ENCODE measurements at regions not wholly inside any gene's neighbourhood (a gene's known extent, or its start where the extent isn't known, plus 50 kb on each side); places are given as distances from the start of the nearest gene placed in this dataset.

DNA sequence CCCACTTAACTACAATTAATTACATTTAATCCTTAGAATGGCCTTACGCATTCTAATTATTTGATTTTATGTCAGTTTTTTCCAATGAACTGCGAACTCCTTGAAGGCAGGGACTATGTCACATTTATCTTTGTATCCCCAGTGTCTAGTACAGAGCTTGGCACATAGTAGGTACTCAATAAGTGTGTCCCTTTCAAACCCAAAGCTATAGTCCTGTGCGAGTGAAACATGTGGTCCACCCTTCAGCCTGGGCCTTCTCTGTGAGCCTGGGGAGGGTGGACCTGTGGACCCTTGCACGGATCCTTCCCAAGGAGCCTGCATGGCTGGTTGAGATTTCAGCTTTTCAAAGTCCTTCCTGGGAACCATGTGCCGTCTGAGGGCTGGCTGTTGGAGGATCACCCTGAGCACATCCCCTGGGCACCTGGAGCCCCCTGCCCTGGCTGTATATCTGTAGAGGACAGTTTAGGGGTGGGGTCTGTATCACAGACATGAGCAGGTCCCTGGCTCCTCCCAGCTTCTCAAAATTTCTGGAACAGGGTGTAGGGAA lies 103.1 kb downstream of the IER5 start:
- TF ChIP-seq, protein P1, sequence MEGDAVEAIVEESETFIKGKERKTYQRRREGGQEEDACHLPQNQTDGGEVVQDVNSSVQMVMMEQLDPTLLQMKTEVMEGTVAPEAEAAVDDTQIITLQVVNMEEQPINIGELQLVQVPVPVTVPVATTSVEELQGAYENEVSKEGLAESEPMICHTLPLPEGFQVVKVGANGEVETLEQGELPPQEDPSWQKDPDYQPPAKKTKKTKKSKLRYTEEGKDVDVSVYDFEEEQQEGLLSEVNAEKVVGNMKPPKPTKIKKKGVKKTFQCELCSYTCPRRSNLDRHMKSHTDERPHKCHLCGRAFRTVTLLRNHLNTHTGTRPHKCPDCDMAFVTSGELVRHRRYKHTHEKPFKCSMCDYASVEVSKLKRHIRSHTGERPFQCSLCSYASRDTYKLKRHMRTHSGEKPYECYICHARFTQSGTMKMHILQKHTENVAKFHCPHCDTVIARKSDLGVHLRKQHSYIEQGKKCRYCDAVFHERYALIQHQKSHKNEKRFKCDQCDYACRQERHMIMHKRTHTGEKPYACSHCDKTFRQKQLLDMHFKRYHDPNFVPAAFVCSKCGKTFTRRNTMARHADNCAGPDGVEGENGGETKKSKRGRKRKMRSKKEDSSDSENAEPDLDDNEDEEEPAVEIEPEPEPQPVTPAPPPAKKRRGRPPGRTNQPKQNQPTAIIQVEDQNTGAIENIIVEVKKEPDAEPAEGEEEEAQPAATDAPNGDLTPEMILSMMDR (IDR thresholded peaks at IDR 0.05), result no peak
- no peak for TF ChIP-seq POLR2A (IDR thresholded peaks at IDR 0.05)
